Mononuclear cell (primary cell): ENCODE measurements at regions not wholly inside any gene's neighbourhood (a gene's known extent, or its start where the extent isn't known, plus 50 kb on each side); places are given as distances from the start of the nearest gene placed in this dataset.
"Not testable (repeated sequence)": the region's sequence is repeated elsewhere in the genome, so short reads cannot be mapped to it uniquely, and the experiment has no call there.

ENCODE experiments used
- H3K27me3 ChIP-seq: 2 replicates; pipeline ENCODE4 v1.6.0; 2011; ENCODE audit warnings: low read length, control low read depth; ENCODE audit not compliant: insufficient read depth
- H3K4me1 ChIP-seq: 2 replicates; pipeline ENCODE4 v1.5.1; 2011; ENCODE audit warnings: mild to moderate bottlenecking, low read length, control low read depth; ENCODE audit not compliant: insufficient read depth
- H3K4me3 ChIP-seq: 2 replicates; pipeline ENCODE4 v1.5.1; 2011; ENCODE audit warnings: mild to moderate bottlenecking, low read length, moderate library complexity
- H3K9me3 ChIP-seq: 2 replicates; pipeline ENCODE4 v1.5.1; 2011; ENCODE audit warnings: low read depth, mild to moderate bottlenecking, control low read depth, low read length

GRCh38 chr2:47300609-47301276 is 68.4 kb upstream of the EPCAM start:
- H3K4me3 ChIP-seq: no peak overlapping the region
- no peaks in the 10 kb centered on the region for H3K9me3 ChIP-seq
- peaks cover 90% of the 10 kb centered on the region for H3K4me1 ChIP-seq
- H3K27me3 ChIP-seq: no peaks in the 10 kb centered on the region

GRCh38 chr2:47300081-47300480 is 69.0 kb upstream of the EPCAM start:
- Histone ChIP-seq H3K4me3 (no peak overlapping the region), H3K4me1 (peaks cover 97% of the 10 kb centered on the region), H3K27me3 (no peaks in the 10 kb centered on the region), H3K9me3 (no peaks in the 10 kb centered on the region)

- Histone ChIP-seq H3K4me1 (peaks cover 100% of the 10 kb centered on the region), H3K9me3 (no peaks in the 10 kb centered on the region), H3K4me3 (no peak overlapping the region), H3K27me3 (no peaks in the 10 kb centered on the region)
Measured at GRCh38 chr2:47299555-47299954, 69.6 kb upstream of the EPCAM start.

GRCh38 chr2:47298771-47299170 is 70.3 kb upstream of the EPCAM start:
- H3K4me1 ChIP-seq: peaks cover 100% of the 10 kb centered on the region

DNA sequence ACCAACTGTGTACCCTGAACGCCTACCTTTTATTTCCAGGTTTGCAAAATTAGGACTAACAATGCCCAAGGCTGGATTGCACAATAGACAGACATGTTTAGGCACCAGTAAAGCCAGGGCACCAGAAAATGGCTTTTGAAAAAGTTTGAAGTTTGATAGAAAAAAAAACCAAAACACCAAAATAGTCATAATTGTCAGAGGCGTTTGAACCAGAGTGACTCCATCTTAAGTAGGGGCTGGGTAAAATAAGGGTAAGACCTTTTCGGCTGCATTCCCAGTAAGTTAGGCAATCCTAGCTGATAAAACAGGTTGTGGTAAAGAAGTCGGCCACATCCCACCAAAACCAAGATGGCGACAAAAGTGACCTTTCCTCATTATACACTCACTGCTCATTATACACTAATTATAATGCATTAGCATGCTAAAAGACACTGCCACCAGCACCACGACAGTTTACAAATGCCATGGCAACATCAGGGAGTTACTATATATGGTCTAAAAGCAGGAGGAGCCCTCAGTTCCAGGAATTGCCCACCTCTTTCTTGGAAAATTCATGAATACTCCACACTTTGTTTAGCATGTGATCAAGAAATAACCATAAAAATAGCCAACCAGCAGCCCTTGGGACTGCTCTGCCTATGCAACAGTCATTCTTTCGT is 71.2 kb upstream of the EPCAM start:
- Histone ChIP-seq H3K4me3 (no peak overlapping the region), H3K9me3 (no peaks in the 10 kb centered on the region), H3K27me3 (no peaks in the 10 kb centered on the region), H3K4me1 (peaks cover 94% of the 10 kb centered on the region)

More at GRCh38 chr2:47298771-47299170, 70.3 kb upstream of the EPCAM start:
- Histone ChIP-seq H3K27me3 (no peaks in the 10 kb centered on the region), H3K9me3 (no peaks in the 10 kb centered on the region), H3K4me3 (no peak overlapping the region)

DNA sequence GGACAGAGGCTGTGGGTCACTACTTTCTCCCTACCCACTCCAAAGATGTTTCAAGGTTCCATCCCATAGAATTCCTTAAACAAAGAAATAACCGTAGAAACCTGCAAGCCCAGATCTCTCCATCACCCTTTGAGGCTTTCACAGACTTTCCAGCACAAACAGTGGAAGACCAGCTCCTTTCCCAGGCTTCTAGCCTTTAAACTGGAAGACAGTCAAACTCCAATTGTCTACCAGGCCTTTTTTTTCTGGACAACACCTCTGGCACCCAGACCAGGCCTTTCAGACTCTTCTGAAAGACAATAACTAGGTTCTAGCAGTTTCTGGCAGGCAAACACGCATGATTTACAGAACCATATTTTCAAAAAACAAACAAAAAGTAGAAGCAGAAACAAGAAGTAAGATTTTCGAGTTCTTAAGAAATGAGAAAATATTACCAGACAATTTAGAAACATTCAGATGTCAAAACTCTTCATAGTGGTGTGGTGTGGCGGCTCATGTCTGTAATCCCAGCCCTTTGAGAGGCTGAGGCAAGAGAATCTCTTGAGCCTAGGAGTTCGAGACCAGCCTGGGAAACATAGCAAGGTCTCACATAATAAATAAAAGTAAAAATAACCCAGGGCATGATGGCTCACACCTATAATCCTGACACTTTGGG is 73.0 kb upstream of the EPCAM start:
- Histone ChIP-seq H3K4me1 (peaks cover 76% of the 10 kb centered on the region), H3K4me3 (no peak overlapping the region), H3K27me3 (no peaks in the 10 kb centered on the region), H3K9me3 (no peaks in the 10 kb centered on the region)

GRCh38 chr2:47295131-47295980 is 73.8 kb upstream of the EPCAM start:
- H3K4me3 ChIP-seq: no peak overlapping the region
- H3K4me1 ChIP-seq: peaks cover 69% of the 10 kb centered on the region
- no peaks in the 10 kb centered on the region for H3K9me3 ChIP-seq
- H3K27me3 ChIP-seq: no peaks in the 10 kb centered on the region

DNA sequence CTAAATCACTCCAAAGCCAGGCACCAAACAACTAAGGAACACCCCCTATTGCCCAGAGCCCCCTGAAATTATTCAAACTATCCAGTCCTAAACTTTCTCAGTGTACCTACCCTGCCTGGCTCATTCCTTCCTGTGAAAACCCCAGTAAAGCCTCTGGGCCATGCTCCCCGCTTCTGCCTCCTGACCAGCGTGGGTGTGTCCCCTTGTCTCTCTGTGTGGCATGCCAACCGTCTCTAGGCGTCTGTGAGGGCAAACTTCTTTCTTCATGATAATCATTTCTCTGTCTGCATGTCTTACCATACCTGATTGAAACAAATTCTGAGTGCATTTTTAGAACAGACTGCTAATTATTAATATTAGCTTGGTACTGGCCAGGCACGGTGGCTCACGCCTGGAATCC is 75.1 kb upstream of the EPCAM start:
- peaks cover 63% of the 10 kb centered on the region for H3K4me1 ChIP-seq
- H3K9me3 ChIP-seq: no peaks in the 10 kb centered on the region
- H3K27me3 ChIP-seq: no peaks in the 10 kb centered on the region
- H3K4me3 ChIP-seq: no peak overlapping the region

- peaks cover 12% of the 10 kb centered on the region for H3K4me1 ChIP-seq
- no peaks in the 10 kb centered on the region for H3K27me3 ChIP-seq
- H3K4me3 ChIP-seq: no peak overlapping the region
- no peaks in the 10 kb centered on the region for H3K9me3 ChIP-seq
Measured at GRCh38 chr2:47288864-47289263, 80.2 kb upstream of the EPCAM start.

- no peaks in the 10 kb centered on the region for H3K9me3 ChIP-seq
- no peaks in the 10 kb centered on the region for H3K4me1 ChIP-seq
- H3K27me3 ChIP-seq: no peaks in the 10 kb centered on the region
- no peak overlapping the region for H3K4me3 ChIP-seq
Measured at GRCh38 chr2:47283659-47284058, 85.5 kb upstream of the EPCAM start.

DNA sequence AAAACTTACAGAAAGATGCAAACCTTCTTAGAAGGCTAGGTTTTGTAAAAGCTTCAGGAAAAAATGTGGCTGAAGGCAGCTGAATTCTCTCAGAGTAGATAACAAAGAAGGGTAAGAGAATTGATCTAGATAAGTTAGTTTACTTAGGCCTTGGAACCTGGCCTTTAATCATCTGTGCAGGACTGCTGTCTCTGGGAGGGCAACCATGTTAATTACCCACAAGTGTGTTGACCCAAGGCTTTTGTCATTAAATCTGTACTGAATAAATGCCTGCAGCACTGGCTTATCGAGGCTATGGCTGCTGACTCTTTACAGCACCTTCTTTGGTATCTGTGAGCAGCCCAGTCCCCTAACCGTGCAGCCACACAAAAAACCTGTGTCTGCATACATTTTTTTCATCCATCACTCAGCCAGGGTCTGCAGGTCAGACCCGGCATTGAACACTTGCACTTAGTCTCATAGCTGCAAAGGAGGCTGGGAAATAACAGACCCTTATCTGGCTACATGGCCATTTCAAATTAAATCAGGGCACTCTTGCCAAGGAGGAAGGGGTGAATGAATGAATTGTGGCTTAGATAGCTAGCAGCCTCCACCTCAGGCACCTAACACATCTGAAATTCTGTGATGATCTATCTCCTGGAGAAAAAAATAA is 86.4 kb upstream of the EPCAM start:
- no peaks in the 10 kb centered on the region for H3K9me3 ChIP-seq
- H3K4me3 ChIP-seq: no peak overlapping the region

DNA sequence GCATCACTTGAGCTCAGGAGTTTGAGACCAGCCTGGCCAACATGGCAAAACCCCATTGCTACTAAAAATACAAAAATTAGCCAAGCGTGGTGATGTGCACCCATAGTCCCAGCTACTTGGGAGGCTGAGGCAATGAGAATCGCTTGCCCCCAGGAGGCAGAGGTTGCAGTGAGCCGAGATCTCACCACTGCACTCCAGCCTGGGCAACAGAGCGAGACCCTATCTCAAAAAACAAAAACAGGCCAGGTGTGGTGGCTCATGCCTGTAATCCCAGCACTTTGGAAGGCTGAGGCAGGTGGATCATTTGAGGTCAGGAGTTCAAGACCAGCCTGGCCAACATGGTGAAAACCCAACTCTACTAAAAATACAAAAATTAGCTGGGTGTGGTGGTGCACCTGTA is 89.6 kb upstream of the EPCAM start:
- H3K4me3 ChIP-seq, H3K27me3 ChIP-seq, H3K9me3 ChIP-seq: not testable (repeated sequence)

More for the DNA sequence above, 86.4 kb upstream of the EPCAM start:
- no peaks in the 10 kb centered on the region for H3K4me1 ChIP-seq
- no peaks in the 10 kb centered on the region for H3K27me3 ChIP-seq

GRCh38 chr2:47277987-47278386 is 91.1 kb upstream of the EPCAM start:
- Histone ChIP-seq H3K9me3 (no peaks in the 10 kb centered on the region), H3K4me1 (peaks cover 16% of the 10 kb centered on the region), H3K27me3 (no peaks in the 10 kb centered on the region), H3K4me3 (no peak overlapping the region)

More for the DNA sequence above, 89.6 kb upstream of the EPCAM start:
- H3K4me1 ChIP-seq: not testable (repeated sequence)

GRCh38 chr2:47277187-47277586 is 91.9 kb upstream of the EPCAM start:
- no peaks in the 10 kb centered on the region for H3K27me3 ChIP-seq

More at GRCh38 chr2:47277187-47277586, 91.9 kb upstream of the EPCAM start:
- H3K4me3 ChIP-seq: no peak overlapping the region
- peaks cover 24% of the 10 kb centered on the region for H3K4me1 ChIP-seq
- no peaks in the 10 kb centered on the region for H3K9me3 ChIP-seq
